Upper lobe of left lung (tissue), 6 donors: ENCODE measurements at regions not wholly inside any gene's neighbourhood (a gene's known extent, or its start where the extent isn't known, plus 50 kb on each side); places are given as distances from the start of the nearest gene placed in this dataset.

Experiments used
- ATAC-seq, 2 donors: fragments of 200-7000 bp; cut with Tn5 transposase; one replicate each; pipeline ENCODE4 v1.9.1; 2022; ENCODE audit warnings: mild to moderate bottlenecking in 2 of 2, moderate library complexity in 2 of 2; ENCODE audit not compliant: low FRiP score in 2 of 2
- DNase-seq, 2 donors: peaks; one replicate each; pipeline ENCODE4 v3.0.0-alpha.2; 2019 to 2020
- H3K27ac ChIP-seq, 4 donors: fragments of 200-600 bp; sonication (generic); one replicate each; pipeline ENCODE4 v1.5.1; 2016 to 2019
- H3K27me3 ChIP-seq, 4 donors: fragments of 200-600 bp; sonication (generic); one replicate each; pipeline ENCODE4 v1.5.1; 2017 to 2019
- H3K36me3 ChIP-seq, 4 donors: fragments of 200-600 bp; sonication (generic); one replicate each; pipeline ENCODE4 v1.5.1; 2016 to 2019
- H3K4me1 ChIP-seq, 4 donors: fragments of 200-600 bp; sonication (generic); one replicate each; pipeline ENCODE4 v1.5.1; 2018 to 2019
- H3K4me3 ChIP-seq, 4 donors: fragments of 200-600 bp; sonication (generic); one replicate each; pipeline ENCODE4 v1.5.1; 2017 to 2019; ENCODE audit warnings: mild to moderate bottlenecking in 2 of 4, moderate library complexity in 1 of 4
- H3K9me3 ChIP-seq, 4 donors: fragments of 200-600 bp; sonication (generic); one replicate each; pipeline ENCODE4 v1.5.1; 2018 to 2019
- CTCF ChIP-seq, 6 experiments: fragments of 450-650 bp in 4 of 6; fragments of 200-600 bp in 2 of 6; sonication (generic) in 2 of 6; IDR thresholded peaks; one replicate each; pipeline ENCODE4 v1.5.1; 2016 to 2019; ENCODE audit warnings: antibody characterized with exemption in 6 of 6
- EP300 ChIP-seq, 4 donors: sonication (generic); formaldehyde crosslinking; IDR thresholded peaks; one replicate each; pipeline ENCODE4 v1.5.1; 2017; ENCODE audit warnings: antibody characterized with exemption in 4 of 4, control low read depth in 2 of 4
- POLR2A ChIP-seq, 4 donors: fragments of 450-650 bp; IDR thresholded peaks; one replicate each; pipeline ENCODE4 v1.5.1; 2016 to 2017; ENCODE audit warnings: antibody characterized with exemption in 4 of 4, mild to moderate bottlenecking in 2 of 4
- POLR2AphosphoS5 ChIP-seq, 2 donors: sonication (generic); formaldehyde crosslinking; IDR thresholded peaks; one replicate each; pipeline ENCODE4 v1.5.1; 2017; ENCODE audit warnings: antibody characterized with exemption in 2 of 2
- WGBS, 2 donors: methylation state at CpG; one replicate each; pipeline ENCODE4 v1.1.5; 2017 to 2018; 5-methylcytosine and 5-hydroxymethylcytosine counted together
- donor health status: DM: no; HTN: no; CAD: no; lungs with moderate emphysema.
- donor health status: DM: no; HTN: yes; CAD: no; lungs with severe emphysema.

GRCh38 chr6:133629970-133630369 lies 258.9 kb upstream of the TCF21 start:
- Histone ChIP-seq H3K36me3 (no peaks in the 10 kb centered on the region), H3K27ac (no peak overlapping the region), H3K4me3 (no peak overlapping the region), H3K9me3 (no peaks in the 10 kb centered on the region), H3K4me1 (no peaks in the 10 kb centered on the region), H3K27me3 (no peaks in the 10 kb centered on the region)
- DNase-seq (no peak), ATAC-seq (no peak)
- TF ChIP-seq EP300 (IDR thresholded peaks at IDR 0.05) (no peak), POLR2AphosphoS5 (IDR thresholded peaks at IDR 0.05) (no peak), POLR2A (IDR thresholded peaks at IDR 0.05) (no peak), CTCF (IDR thresholded peaks at IDR 0.05) (no peak)

GRCh38 chr6:133630651-133631050 lies 258.3 kb upstream of the TCF21 start:
- WGBS, 2 donors: 58 to 67% methylated on average over 2 of the region's 2 CpGs
- ATAC-seq (no peak), DNase-seq (no peak)
- H3K4me1 ChIP-seq: no peaks in the 10 kb centered on the region
- H3K36me3 ChIP-seq: no peaks in the 10 kb centered on the region
- H3K4me3 ChIP-seq: no peak overlapping the region
- no peak overlapping the region for H3K27ac ChIP-seq
- H3K9me3 ChIP-seq: no peaks in the 10 kb centered on the region
- H3K27me3 ChIP-seq: no peaks in the 10 kb centered on the region
- no peak for TF ChIP-seq EP300 (IDR thresholded peaks at IDR 0.05)
- TF ChIP-seq POLR2AphosphoS5 (IDR thresholded peaks at IDR 0.05): no peak
- no peak for TF ChIP-seq POLR2A (IDR thresholded peaks at IDR 0.05)
- no peak for TF ChIP-seq CTCF (IDR thresholded peaks at IDR 0.05)

- no peaks in the 10 kb centered on the region for H3K9me3 ChIP-seq
- DNase-seq (no peak), ATAC-seq (no peak)
- no peak overlapping the region for H3K4me3 ChIP-seq
- H3K27me3 ChIP-seq: no peaks in the 10 kb centered on the region
- no peak overlapping the region for H3K27ac ChIP-seq
- no peaks in the 10 kb centered on the region for H3K36me3 ChIP-seq
- TF ChIP-seq POLR2AphosphoS5 (IDR thresholded peaks at IDR 0.05) (no peak), EP300 (IDR thresholded peaks at IDR 0.05) (no peak), POLR2A (IDR thresholded peaks at IDR 0.05) (no peak), CTCF (IDR thresholded peaks at IDR 0.05) (no peak)
- no peaks in the 10 kb centered on the region for H3K4me1 ChIP-seq
- WGBS, 2 donors: 30 to 33% methylated on average over 1 of the region's 1 CpG
These were observed 257.5 kb upstream of the TCF21 start for GRCh38 chr6:133631421-133631820.

- no peaks in the 10 kb centered on the region for H3K36me3 ChIP-seq
- 53 to 54% methylated on average over 2 of the region's 2 CpGs for WGBS, 2 donors
- no peaks in the 10 kb centered on the region for H3K27me3 ChIP-seq
- DNase-seq (no peak), ATAC-seq (no peak)
- no peak overlapping the region for H3K4me3 ChIP-seq
- no peaks in the 10 kb centered on the region for H3K4me1 ChIP-seq
- TF ChIP-seq POLR2AphosphoS5 (IDR thresholded peaks at IDR 0.05) (no peak), CTCF (IDR thresholded peaks at IDR 0.05) (no peak), POLR2A (IDR thresholded peaks at IDR 0.05) (no peak), EP300 (IDR thresholded peaks at IDR 0.05) (no peak)
- no peaks in the 10 kb centered on the region for H3K9me3 ChIP-seq
- peak overlapping the region in 1 of 4 donors; percentile 16 for H3K27ac ChIP-seq
These were observed 256.7 kb upstream of the TCF21 start for GRCh38 chr6:133632206-133632605.

GRCh38 chr6:133632906-133633305 lies 256.0 kb upstream of the TCF21 start:
- H3K4me3 ChIP-seq: no peak overlapping the region
- H3K36me3 ChIP-seq: no peaks in the 10 kb centered on the region
- no peaks in the 10 kb centered on the region for H3K9me3 ChIP-seq
- no peak for TF ChIP-seq EP300 (IDR thresholded peaks at IDR 0.05)
- no peak for TF ChIP-seq POLR2AphosphoS5 (IDR thresholded peaks at IDR 0.05)
- no peak for TF ChIP-seq POLR2A (IDR thresholded peaks at IDR 0.05)
- no peak for TF ChIP-seq CTCF (IDR thresholded peaks at IDR 0.05)
- H3K4me1 ChIP-seq: no peaks in the 10 kb centered on the region
- no peak for DNase-seq
- no peak for ATAC-seq
- H3K27me3 ChIP-seq: no peaks in the 10 kb centered on the region
- H3K27ac ChIP-seq: no peak overlapping the region
- 80 to 82% methylated on average over 2 of the region's 2 CpGs for WGBS, 2 donors
